K562 (cell line): ENCODE measurements at regions not wholly inside any gene's neighbourhood (a gene's known extent, or its start where the extent isn't known, plus 50 kb on each side); places are given as distances from the start of the nearest gene placed in this dataset.

ENCODE experiments used
- ATAC-seq: fragments of 200-7000 bp; cut with Tn5 transposase; 3 replicates; pipeline ENCODE4 v1.9.1; 2020; ENCODE audit warnings: moderate library complexity
- BruUV-seq: library from RNA; stranded (reverse); fragments of 400-500 nt; replicated peaks from 2 replicates; lab custom pipeline; 2021; lab: Mats Ljungman, UMichigan
- CTCF ChIA-PET: fragments of 300-600 bp; formaldehyde crosslinking; extraction: SDS; loops from one replicate; lab custom pipeline; 2021; ENCODE audit warnings: low intra/inter-chr PET ratio; lab: Yijun Ruan, JAX
- POLR2A ChIA-PET: fragments of 300-600, 350-650 bp; sonication (Branson Sonifier 250); formaldehyde crosslinking; extraction: SDS; loops from one replicate; lab custom pipeline; 2021; ENCODE audit warnings: antibody characterized with exemption, inconsistent platforms; lab: Yijun Ruan, JAX
- DNase-seq, 4 experiments: peaks; one replicate each; pipeline versions ENCODE4 v3.0.0 to v3.0.0-alpha.2; 2011 to 2018; ENCODE audit warnings: low spot score in 3 of 4, mixed read lengths in 3 of 4; ENCODE audit errors: extremely low read depth in 1 of 4
- FAIRE-seq: peaks from 2 replicates; lab custom pipeline; 2011; peaks lifted over from hg19 to GRCh38; lab: Jason Lieb, UNC
- H2AFZ ChIP-seq: 2 replicates; pipeline ENCODE4 v1.6.0; 2011; ENCODE audit warnings: low read depth, low read length, control low read depth, inconsistent platforms
- H3K27ac ChIP-seq: fragments of 200-600 bp; 3 replicates; pipeline ENCODE4 v1.8.0; 2011; ENCODE audit warnings: low read depth, mild to moderate bottlenecking, control low read depth, inconsistent platforms, low read length, moderate library complexity, mixed read lengths; ENCODE audit errors: extremely low read depth
- H3K27me3 ChIP-seq, 2 experiments: fragments of 300-600 bp in 1 of 2; 2 replicates in 1 of 2; 3 replicates in 1 of 2; pipeline versions ENCODE4 v1.6.0 to v1.8.0; 2011; ENCODE audit warnings: inconsistent platforms in 2 of 2, low read length in 2 of 2, mild to moderate bottlenecking in 1 of 2, mixed read lengths in 1 of 2, moderate library complexity in 1 of 2; ENCODE audit not compliant: control insufficient read depth in 2 of 2, insufficient read depth in 2 of 2
- H3K36me3 ChIP-seq: fragments of 300-600 bp; 3 replicates; pipeline ENCODE4 v1.8.0; 2011; ENCODE audit warnings: mild to moderate bottlenecking, low read length, inconsistent platforms; ENCODE audit not compliant: control insufficient read depth, insufficient read depth
- H3K4me1 ChIP-seq, 2 experiments: fragments of 200-600 bp in 1 of 2; replicated peaks in 1 of 2; 2 replicates in 1 of 2; 3 replicates in 1 of 2; pipeline versions ENCODE4 v1.5.1 to v1.8.0; 2011; ENCODE audit warnings: inconsistent platforms in 2 of 2, low read length in 2 of 2, mild to moderate bottlenecking in 1 of 2, mixed read lengths in 1 of 2, moderate library complexity in 1 of 2; ENCODE audit not compliant: control insufficient read depth in 2 of 2, insufficient read depth in 2 of 2
- H3K4me2 ChIP-seq: 2 replicates; pipeline ENCODE4 v1.6.1; 2011; ENCODE audit warnings: low read length, control low read depth, inconsistent platforms, mixed read lengths; ENCODE audit not compliant: insufficient read depth
- H3K4me3 ChIP-seq: fragments of 200-600 bp; sonication (generic), shearing (Covaris generic); 2 replicates; pipeline ENCODE4 v1.5.1; 2016; ENCODE audit warnings: control low read depth, inconsistent platforms
- H3K79me2 ChIP-seq: fragments of 200-600 bp; 3 replicates; pipeline ENCODE4 v1.8.0; 2011; ENCODE audit warnings: low read length, inconsistent platforms; ENCODE audit not compliant: control insufficient read depth, insufficient read depth
- H3K9ac ChIP-seq, 2 experiments: 2 replicates each; pipeline versions ENCODE4 v1.6.0 to v1.6.1; 2011; ENCODE audit warnings: low read depth in 2 of 2, low read length in 2 of 2, control low read depth in 1 of 2, inconsistent platforms in 1 of 2, mild to moderate bottlenecking in 1 of 2, mixed read lengths in 1 of 2; ENCODE audit not compliant: insufficient read depth in 1 of 2
- H3K9me1 ChIP-seq: one replicate; pipeline ENCODE4 v1.6.0; 2011; ENCODE audit warnings: inconsistent platforms, mild to moderate bottlenecking, low read length, moderate library complexity; ENCODE audit not compliant: control insufficient read depth, insufficient read depth
- H3K9me3 ChIP-seq: replicated peaks from 2 replicates; pipeline ENCODE4 v1.5.1; 2011; ENCODE audit warnings: low read depth, low read length, inconsistent platforms; ENCODE audit not compliant: control insufficient read depth, insufficient read depth
- H4K20me1 ChIP-seq: replicated peaks from 2 replicates; pipeline ENCODE4 v1.6.1; 2011; ENCODE audit warnings: low read length, inconsistent platforms, mixed read lengths; ENCODE audit not compliant: control insufficient read depth, insufficient read depth
- BCL6 ChIP-seq: fragments of 250-450 bp; sonication (Bioruptor Pico); IDR thresholded peaks from 2 replicates; pipeline ENCODE4 v1.4.0; 2020
- CBX1 ChIP-seq: sonication (generic); IDR thresholded peaks from 2 replicates; pipeline ENCODE4 v1.6.1; 2016; ENCODE audit warnings: antibody characterized with exemption, low read depth, mild to moderate bottlenecking
- E2F8 ChIP-seq: fragments of 450-650 bp; IDR thresholded peaks from 2 replicates; pipeline ENCODE4 v1.7.1; 2018; ENCODE audit warnings: mild to moderate bottlenecking, low read depth; ENCODE audit not compliant: partially characterized antibody
- EHMT2 ChIP-seq: fragments of 450-650 bp; IDR thresholded peaks from 2 replicates; pipeline ENCODE4 v1.6.1; 2018; ENCODE audit warnings: antibody characterized with exemption
- HMGN3 ChIP-seq: IDR thresholded peaks from 2 replicates; pipeline ENCODE4 v1.6.1; 2011; ENCODE audit warnings: borderline replicate concordance, low read depth, mild to moderate bottlenecking, mixed read lengths, low read length; ENCODE audit not compliant: insufficient read length; ENCODE audit errors: extremely low read depth
- L3MBTL2 ChIP-seq: fragments of 450-650 bp; IDR thresholded peaks from 2 replicates; pipeline ENCODE4 v1.6.1; 2016; ENCODE audit warnings: mild to moderate bottlenecking, moderate library complexity
- NFIX ChIP-seq: fragments of 250-450 bp; sonication (Bioruptor Pico); IDR thresholded peaks from 2 replicates; pipeline ENCODE4 v1.4.0; 2020; ENCODE audit warnings: low read depth, mild to moderate bottlenecking, moderate library complexity
- POLR2H ChIP-seq: IDR thresholded peaks from 2 replicates; pipeline ENCODE4 v1.6.1; 2016; ENCODE audit warnings: missing genetic modification characterization, low read depth, mild to moderate bottlenecking, control low read depth, missing compliant biosample characterization, moderate library complexity
- SRSF1 ChIP-seq: fragments of 200-400 bp; formaldehyde crosslinking; IDR thresholded peaks from 2 replicates; pipeline ENCODE4 v1.6.1; 2017; ENCODE audit warnings: mild to moderate bottlenecking, low read depth, low read length, moderate library complexity
- TBP ChIP-seq: optimal IDR thresholded peaks from 2 replicates; pipeline ENCODE3; 2011; ENCODE audit warnings: low read depth, low read length, improper control_type of control experiment
- TSHZ1 ChIP-seq: fragments of 250-450 bp; sonication (Bioruptor Pico); IDR thresholded peaks from 2 replicates; pipeline ENCODE4 v1.4.0; 2020; ENCODE audit warnings: mild to moderate bottlenecking, moderate library complexity
- YBX1 ChIP-seq: fragments of 450-650 bp; IDR thresholded peaks from 2 replicates; pipeline ENCODE4 v1.7.1; 2016; ENCODE audit warnings: mild to moderate bottlenecking
- ZNF639 ChIP-seq, 2 experiments: fragments of 200-800 bp in 1 of 2; sonication (Bioruptor generic) in 1 of 2; sonication (generic) in 1 of 2; formaldehyde crosslinking in 1 of 2; IDR thresholded peaks in 1 of 2; conservative IDR thresholded peaks in 1 of 2; 2 replicates each; pipeline versions ENCODE4 v1.5.0 to v1.6.1; 2016 to 2020; ENCODE audit warnings: missing compliant biosample characterization in 1 of 2, missing genetic modification characterization in 1 of 2, missing genetic modification reagents in 1 of 2
- WGBS: fragments of 100-300 bp; shearing (Covaris generic); methylation state at CpG from one replicate; pipeline ENCODE4 v1.1.6; 2016; ENCODE audit warnings: low coverage, mixed read lengths; ENCODE audit not compliant: insufficient coverage; ENCODE audit errors: missing lambda C conversion rate; 5-methylcytosine and 5-hydroxymethylcytosine counted together
- in situ Hi-C: fragments of 300-500 bp; cut with MboI; formaldehyde crosslinking; loops from 4 replicates; pipeline ENCODE4 v1.15.0; 2018; ENCODE audit warnings: inconsistent platforms, mixed read lengths
- intact Hi-C: fragments of 100-400 bp; cut with micrococcal nuclease; formaldehyde crosslinking; loops from 2 replicates; pipeline ENCODE4 v1.14.2; 2022

- TF ChIP-seq POLR2H (tag) = no peak
- TF ChIP-seq, all 486 proteins: peak for 2
Observed at GRCh38 chr2:187986390-187987105, 305.1 kb upstream of the GULP1 start (continued).

GRCh38 chr2:187988348-187988747 lies 303.3 kb upstream of the GULP1 start:
- Histone ChIP-seq H3K4me2 (no peak overlapping the region), H2AFZ (no peak overlapping the region), H3K9ac (no peak overlapping the region), H3K27me3 (no peaks in the 10 kb centered on the region), H3K79me2 (no peaks in the 10 kb centered on the region), H3K4me3 (no peak overlapping the region), H4K20me1 (no peaks in the 10 kb centered on the region), H3K36me3 (no peaks in the 10 kb centered on the region), H3K4me1 (no peaks in the 10 kb centered on the region), H3K27ac (no peak overlapping the region), H3K9me3 (no peaks in the 10 kb centered on the region), H3K9me1 (no peaks in the 10 kb centered on the region)
- 0% methylated on average over 5 of the region's 6 CpGs for WGBS
- no peak for FAIRE-seq
- DNase-seq = no peak
- POLR2A ChIA-PET = no interaction called here
- CTCF ChIA-PET = no interaction called here
- no peak for ATAC-seq
- in situ Hi-C loops = no loop called here
- BruUV-seq = no TSS peak
- intact Hi-C loops = no loop called here
- TF ChIP-seq CBX1 = no peak
- TF ChIP-seq YBX1 = no peak
- no peak for TF ChIP-seq TBP
- TF ChIP-seq EHMT2 = no peak
- TF ChIP-seq TSHZ1 (CRISPR knock-in tag) = no peak
- no peak for TF ChIP-seq E2F8
- no peak for TF ChIP-seq NFIX
- TF ChIP-seq L3MBTL2 = no peak
- no peak for TF ChIP-seq SRSF1
- no peak for TF ChIP-seq HMGN3
- TF ChIP-seq ZNF639 (CRISPR knock-in tag; conservative IDR thresholded peaks at IDR 0.05 in 1 of 2, IDR thresholded peaks at IDR 0.05 in 1 of 2) = no peak
- TF ChIP-seq BCL6 = no peak
